ENCODE measurements at regions not wholly inside any gene's neighbourhood (a gene's known extent, or its start where the extent isn't known, plus 50 kb on each side); places are given as distances from the start of the nearest gene placed in this dataset.

- H3K4me1 ChIP-seq (ENCODE audit: insufficient read depth, low read length, poor library complexity, severe bottlenecking): no peaks in the 10 kb centered on the region
- H3K36me3 ChIP-seq (ENCODE audit: insufficient read depth, low read length): no peaks in the 10 kb centered on the region
- H3K4me2 ChIP-seq (ENCODE audit: low read length): no peak overlapping the region
- no TSS peak for BruUV-seq (replicated peaks)
- intact Hi-C loops (cut with micrococcal nuclease; ENCODE audit: unreplicated experiment): no loop called here
- no peaks in the 10 kb centered on the region for H4K20me1 ChIP-seq (ENCODE audit: insufficient read depth, low read length)
- no peak overlapping the region for H3K4me3 ChIP-seq (ENCODE audit: low read depth, low read length, poor library complexity, severe bottlenecking)
- H3K9me3 ChIP-seq (ENCODE audit: low read length): no peaks in the 10 kb centered on the region
- no peak for TF ChIP-seq EZH2phosphoT487 (IDR thresholded peaks at IDR 0.05; ENCODE audit: borderline replicate concordance, low read depth, low read length)
- TF ChIP-seq CTCF (conservative IDR thresholded peaks at IDR 0.05; ENCODE audit: low read length): no peak
- H3K79me2 ChIP-seq (ENCODE audit: insufficient read depth, low read depth, low read length): no peaks in the 10 kb centered on the region
- H3K9me2 ChIP-seq (ENCODE audit: insufficient read depth, low read length): no peaks in the 10 kb centered on the region
- POLR2A ChIA-PET: no interaction called here
- H2AFZ ChIP-seq (ENCODE audit: low read length): no peak overlapping the region
- CTCF ChIA-PET (ENCODE audit: unreplicated experiment): no interaction called here
- DNase-seq (ENCODE audit: low spot score): no peak
- no peak overlapping the region for H3K27ac ChIP-seq (ENCODE audit: low read depth, low read length, poor library complexity, severe bottlenecking)
These were observed 125.7 kb upstream of the MYLIP start for GRCh38 chr6:16003197-16003491.

GRCh38 chr6:16002332-16003196, 126.3 kb upstream of the MYLIP start:
- Histone ChIP-seq H3K4me3 (ENCODE audit: low read depth, low read length, poor library complexity, severe bottlenecking) (no peak overlapping the region), H2AFZ (ENCODE audit: low read length) (no peak overlapping the region), H3K9me2 (ENCODE audit: insufficient read depth, low read length) (no peaks in the 10 kb centered on the region), H3K4me1 (ENCODE audit: insufficient read depth, low read length, poor library complexity, severe bottlenecking) (no peaks in the 10 kb centered on the region), H3K9me3 (ENCODE audit: low read length) (no peaks in the 10 kb centered on the region), H3K79me2 (ENCODE audit: insufficient read depth, low read depth, low read length) (no peaks in the 10 kb centered on the region), H3K27ac (ENCODE audit: low read depth, low read length, poor library complexity, severe bottlenecking) (no peak overlapping the region), H3K4me2 (ENCODE audit: low read length) (no peak overlapping the region), H3K36me3 (ENCODE audit: insufficient read depth, low read length) (no peaks in the 10 kb centered on the region), H4K20me1 (ENCODE audit: insufficient read depth, low read length) (no peaks in the 10 kb centered on the region)
- no peak for DNase-seq (ENCODE audit: low spot score)
- BruUV-seq (replicated peaks): no TSS peak
- intact Hi-C loops (cut with micrococcal nuclease; ENCODE audit: unreplicated experiment): no loop called here
- TF ChIP-seq CTCF (conservative IDR thresholded peaks at IDR 0.05; ENCODE audit: low read length) (no peak), EZH2phosphoT487 (IDR thresholded peaks at IDR 0.05; ENCODE audit: borderline replicate concordance, low read depth, low read length) (no peak)
- ChIA-PET CTCF (ENCODE audit: unreplicated experiment) (no interaction called here), POLR2A (no interaction called here)

DNA sequence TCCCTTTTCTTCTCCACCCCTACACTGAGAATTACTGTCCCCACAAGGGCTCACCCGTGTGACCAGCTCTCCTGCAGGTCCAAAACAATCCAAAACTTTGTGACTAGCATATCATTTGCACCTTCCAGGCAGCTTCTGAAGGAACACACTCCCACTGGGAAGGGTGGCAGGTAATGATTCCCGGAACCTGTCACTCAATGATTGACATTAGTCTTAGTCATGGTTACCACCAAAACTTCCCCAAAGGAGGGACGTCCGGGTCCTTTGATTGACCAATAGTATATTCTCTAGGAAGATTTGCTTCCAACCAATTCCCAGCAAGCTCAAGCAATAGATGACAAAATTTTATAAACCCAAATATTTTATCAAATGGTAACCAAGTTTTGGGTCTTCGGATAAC, 127.7 kb upstream of the MYLIP start:
- no peak overlapping the region for H3K4me3 ChIP-seq (ENCODE audit: low read depth, low read length, poor library complexity, severe bottlenecking)
- intact Hi-C loops (cut with micrococcal nuclease; ENCODE audit: unreplicated experiment): no loop called here
- H4K20me1 ChIP-seq (ENCODE audit: insufficient read depth, low read length): no peaks in the 10 kb centered on the region
- no peak overlapping the region for H3K27ac ChIP-seq (ENCODE audit: low read depth, low read length, poor library complexity, severe bottlenecking)
- BruUV-seq (replicated peaks): no TSS peak
- H3K9me3 ChIP-seq (ENCODE audit: low read length): no peaks in the 10 kb centered on the region
- H3K9me2 ChIP-seq (ENCODE audit: insufficient read depth, low read length): no peaks in the 10 kb centered on the region
- TF ChIP-seq EZH2phosphoT487 (IDR thresholded peaks at IDR 0.05; ENCODE audit: borderline replicate concordance, low read depth, low read length): no peak
- no peak for TF ChIP-seq CTCF (conservative IDR thresholded peaks at IDR 0.05; ENCODE audit: low read length)
- H3K79me2 ChIP-seq (ENCODE audit: insufficient read depth, low read depth, low read length): no peaks in the 10 kb centered on the region
- DNase-seq (ENCODE audit: low spot score): no peak
- no peaks in the 10 kb centered on the region for H3K4me1 ChIP-seq (ENCODE audit: insufficient read depth, low read length, poor library complexity, severe bottlenecking)
- ChIA-PET CTCF (ENCODE audit: unreplicated experiment) (interaction anchor here (0.7 kb wide), 1 partner anchor 146 kb away, joined by 3 read pairs; no protein-coding TSS in a partner anchor), POLR2A (no interaction called here)
- no peak overlapping the region for H3K4me2 ChIP-seq (ENCODE audit: low read length)
- no peak overlapping the region for H2AFZ ChIP-seq (ENCODE audit: low read length)
- H3K36me3 ChIP-seq (ENCODE audit: insufficient read depth, low read length): no peaks in the 10 kb centered on the region

Data from OCI-LY7 (cell line).